Testis (tissue), 2 donors: ENCODE measurements at regions not wholly inside any gene's neighbourhood (a gene's known extent, or its start where the extent isn't known, plus 50 kb on each side); places are given as distances from the start of the nearest gene placed in this dataset.

Experiments
- DNase-seq: peaks from one replicate; pipeline ENCODE4 v3.0.0-alpha.2; 2019
- H3K27ac ChIP-seq, 2 donors: fragments of 200-600 bp; sonication (generic); one replicate each; pipeline ENCODE4 v1.5.1; 2019
- H3K27me3 ChIP-seq: fragments of 200-600 bp; sonication (generic); one replicate; pipeline ENCODE4 v1.5.1; 2019
- H3K36me3 ChIP-seq: fragments of 200-600 bp; sonication (generic); one replicate; pipeline ENCODE4 v1.5.1; 2017; ENCODE audit warnings: low read depth; ENCODE audit errors: missing control alignments
- H3K4me1 ChIP-seq: fragments of 200-600 bp; sonication (generic); one replicate; pipeline ENCODE4 v1.5.1; 2019
- H3K4me3 ChIP-seq, 2 donors: fragments of 200-600 bp; sonication (generic); one replicate each; pipeline ENCODE4 v1.5.1; 2017 to 2019
- H3K9me3 ChIP-seq: fragments of 200-600 bp; sonication (generic); one replicate; pipeline ENCODE4 v1.5.1; 2017
- POLR2A ChIP-seq: fragments of 450-650 bp; IDR thresholded peaks from one replicate; pipeline ENCODE4 v1.6.1; 2017; ENCODE audit warnings: antibody characterized with exemption, mild to moderate bottlenecking, moderate library complexity
- WGBS, 2 donors: methylation state at CpG; one replicate each; pipeline ENCODE4 v1.1.5; 2018; 5-methylcytosine and 5-hydroxymethylcytosine counted together
- intact Hi-C: fragments of 100-400 bp; cut with DNase I; formaldehyde crosslinking; loops from one replicate; pipeline ENCODE4 v1.15.1; 2023; ENCODE audit warnings: low total_unique reads
- TF ChIP-seq, protein P1 (sequence below), 3 experiments: fragments of 450-650 bp in 2 of 3; fragments of 200-600 bp in 1 of 3; sonication (generic) in 1 of 3; IDR thresholded peaks; one replicate each; pipeline ENCODE4 v1.5.1; 2016 to 2019; ENCODE audit warnings: antibody characterized with exemption in 3 of 3, mild to moderate bottlenecking in 2 of 3, moderate library complexity in 1 of 3

DNA sequence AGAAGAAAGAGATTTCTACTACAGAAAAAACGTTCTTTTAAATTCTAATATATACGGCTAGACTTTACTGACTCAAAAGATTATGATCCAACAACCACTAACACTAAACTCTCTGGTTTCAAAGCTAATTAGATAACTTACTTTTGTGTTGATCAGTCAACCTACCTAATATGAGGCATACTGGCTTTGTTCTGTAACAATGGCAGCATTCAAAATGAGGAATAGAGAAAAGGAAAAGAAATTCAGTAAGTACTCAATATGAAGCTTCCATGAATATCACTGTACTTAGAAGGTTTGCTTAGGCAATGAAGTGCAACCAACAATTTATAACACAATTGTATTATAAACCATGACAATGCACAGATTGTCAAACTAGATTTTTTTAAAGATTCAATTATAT lies 430.5 kb upstream of the PMFBP1 start:
- Histone ChIP-seq H3K9me3 (no peaks in the 10 kb centered on the region), H3K4me3 (no peak overlapping the region), H3K27ac (no peak overlapping the region), H3K4me1 (no peaks in the 10 kb centered on the region), H3K36me3 (no peaks in the 10 kb centered on the region), H3K27me3 (no peaks in the 10 kb centered on the region)
- no peak for DNase-seq
- TF ChIP-seq POLR2A: no peak
- TF ChIP-seq, protein P1, sequence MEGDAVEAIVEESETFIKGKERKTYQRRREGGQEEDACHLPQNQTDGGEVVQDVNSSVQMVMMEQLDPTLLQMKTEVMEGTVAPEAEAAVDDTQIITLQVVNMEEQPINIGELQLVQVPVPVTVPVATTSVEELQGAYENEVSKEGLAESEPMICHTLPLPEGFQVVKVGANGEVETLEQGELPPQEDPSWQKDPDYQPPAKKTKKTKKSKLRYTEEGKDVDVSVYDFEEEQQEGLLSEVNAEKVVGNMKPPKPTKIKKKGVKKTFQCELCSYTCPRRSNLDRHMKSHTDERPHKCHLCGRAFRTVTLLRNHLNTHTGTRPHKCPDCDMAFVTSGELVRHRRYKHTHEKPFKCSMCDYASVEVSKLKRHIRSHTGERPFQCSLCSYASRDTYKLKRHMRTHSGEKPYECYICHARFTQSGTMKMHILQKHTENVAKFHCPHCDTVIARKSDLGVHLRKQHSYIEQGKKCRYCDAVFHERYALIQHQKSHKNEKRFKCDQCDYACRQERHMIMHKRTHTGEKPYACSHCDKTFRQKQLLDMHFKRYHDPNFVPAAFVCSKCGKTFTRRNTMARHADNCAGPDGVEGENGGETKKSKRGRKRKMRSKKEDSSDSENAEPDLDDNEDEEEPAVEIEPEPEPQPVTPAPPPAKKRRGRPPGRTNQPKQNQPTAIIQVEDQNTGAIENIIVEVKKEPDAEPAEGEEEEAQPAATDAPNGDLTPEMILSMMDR (IDR thresholded peaks at IDR 0.05): no peak
- 93 to 96% methylated on average over 2 of the region's 2 CpGs for WGBS, 2 donors
- intact Hi-C loops: no loop called here

DNA sequence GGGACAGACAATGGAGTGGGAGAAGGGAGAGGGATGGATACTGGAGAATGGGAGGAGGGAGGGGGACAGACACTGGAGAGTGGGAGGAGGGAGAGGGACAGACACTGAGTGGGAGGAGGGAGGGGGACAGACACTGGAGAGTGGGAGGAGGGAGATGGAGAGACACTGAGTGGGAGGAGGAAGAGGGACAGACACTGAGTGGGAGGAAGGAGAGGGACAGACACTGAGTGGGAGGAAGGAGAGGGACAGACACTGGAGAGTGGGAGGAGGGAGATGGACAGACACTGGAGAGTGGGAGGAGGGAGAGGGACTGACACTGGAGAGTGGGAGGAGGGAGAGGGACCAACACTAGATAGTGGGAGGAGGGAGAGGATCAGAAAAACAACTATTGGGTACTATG lies 426.7 kb upstream of the PMFBP1 start:
- intact Hi-C loops: no loop called here
- TF ChIP-seq POLR2A: no peak
- TF ChIP-seq, protein P1 (IDR thresholded peaks at IDR 0.05): no peak
- Histone ChIP-seq H3K27me3 (no peaks in the 10 kb centered on the region), H3K4me1 (no peaks in the 10 kb centered on the region), H3K36me3 (no peaks in the 10 kb centered on the region), H3K9me3 (no peaks in the 10 kb centered on the region), H3K27ac (no peak overlapping the region), H3K4me3 (no peak overlapping the region)
- no peak for DNase-seq

DNA sequence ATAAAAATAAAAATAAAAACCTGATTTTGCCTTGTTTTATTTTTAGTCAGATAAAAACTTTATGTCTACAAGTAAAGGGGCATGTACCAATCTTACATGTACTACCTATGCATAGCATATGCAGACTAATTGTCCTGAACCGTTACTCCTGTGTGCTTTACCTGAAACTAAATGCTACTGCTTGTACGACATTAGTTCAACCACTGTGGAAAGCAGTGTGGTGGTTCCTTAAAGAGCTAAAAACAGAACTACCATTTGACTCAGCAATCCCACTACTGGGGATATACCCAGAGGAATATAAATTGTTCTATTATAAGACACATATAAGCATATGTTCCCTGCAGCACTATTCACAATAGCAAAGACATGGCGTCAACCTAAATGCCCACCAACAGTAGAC lies 426.0 kb upstream of the PMFBP1 start:
- H3K4me3 ChIP-seq: no peak overlapping the region
- no peak for DNase-seq
- WGBS, 2 donors: 94 to 97% methylated on average over 3 of the region's 3 CpGs
- H3K27me3 ChIP-seq: no peaks in the 10 kb centered on the region
- H3K9me3 ChIP-seq: no peaks in the 10 kb centered on the region
- H3K36me3 ChIP-seq: no peaks in the 10 kb centered on the region
- intact Hi-C loops: no loop called here
- no peak overlapping the region for H3K27ac ChIP-seq
- no peaks in the 10 kb centered on the region for H3K4me1 ChIP-seq
- TF ChIP-seq POLR2A: no peak
- TF ChIP-seq, protein P1 (IDR thresholded peaks at IDR 0.05): no peak

DNA sequence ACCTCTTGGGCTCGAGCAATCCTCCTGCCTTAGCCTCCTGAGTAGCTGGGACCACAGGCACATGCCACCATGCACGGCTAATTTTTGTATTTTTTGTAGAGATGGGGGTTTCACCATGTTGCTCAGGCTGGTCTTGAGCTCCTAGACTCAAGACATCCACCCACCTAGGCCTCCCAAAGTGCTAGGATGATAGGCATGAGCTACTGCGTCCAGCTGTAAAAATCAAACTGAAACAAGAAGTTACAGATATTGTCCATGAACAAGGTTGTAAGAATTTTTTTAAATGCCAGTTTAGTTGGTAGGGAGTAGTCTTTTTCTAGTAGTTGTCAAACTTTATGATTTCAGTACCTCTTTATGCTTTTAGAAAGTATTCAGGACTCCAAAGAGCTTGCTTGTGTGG lies 424.4 kb upstream of the PMFBP1 start:
- no peak overlapping the region for H3K4me3 ChIP-seq
- H3K27me3 ChIP-seq: no peaks in the 10 kb centered on the region
- H3K4me1 ChIP-seq: no peaks in the 10 kb centered on the region
- WGBS, 2 donors: 87 to 96% methylated on average over 3 of the region's 3 CpGs
- intact Hi-C loops: no loop called here
- H3K9me3 ChIP-seq: no peaks in the 10 kb centered on the region
- TF ChIP-seq, protein P1 (IDR thresholded peaks at IDR 0.05): no peak
- no peak for TF ChIP-seq POLR2A
- no peak for DNase-seq
- no peaks in the 10 kb centered on the region for H3K36me3 ChIP-seq
- H3K27ac ChIP-seq: no peak overlapping the region

DNA sequence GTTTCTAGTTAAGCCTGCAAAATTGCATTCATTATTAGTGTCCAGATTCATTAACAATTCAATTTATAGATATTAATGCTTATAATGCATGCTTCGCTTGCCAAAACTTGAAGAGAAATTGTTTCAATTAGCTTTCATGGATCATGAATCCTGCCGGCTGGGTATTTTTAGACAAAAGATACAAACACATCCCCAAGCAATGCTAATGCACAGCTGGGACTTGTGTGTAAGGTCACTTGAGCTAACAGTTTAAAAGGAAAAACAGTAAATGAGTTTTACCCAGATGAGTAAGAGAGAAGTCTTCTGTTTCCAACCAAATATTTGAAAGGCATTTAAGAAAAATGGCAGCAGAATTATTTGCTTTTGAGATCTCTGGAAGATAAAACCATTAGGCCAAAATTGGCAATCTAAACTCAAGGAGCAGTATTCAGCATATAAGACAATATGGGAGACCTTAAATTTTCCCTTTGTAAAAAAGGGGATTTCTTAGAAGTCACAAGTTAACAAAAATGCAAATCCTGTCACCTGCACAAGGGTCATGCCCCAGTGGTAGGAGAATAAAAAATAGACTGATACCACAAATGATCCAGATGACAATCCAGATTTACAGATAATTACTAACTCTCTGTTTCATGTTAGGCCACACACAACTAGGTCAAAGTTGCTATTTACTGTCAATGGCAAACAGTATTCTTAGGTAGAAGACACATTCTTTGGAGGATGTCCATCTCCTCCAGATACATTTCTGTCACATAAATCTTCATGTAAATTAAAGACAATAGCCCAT lies 418.4 kb upstream of the PMFBP1 start:
- Histone ChIP-seq H3K4me3 (no peak overlapping the region), H3K9me3 (no peaks in the 10 kb centered on the region), H3K27ac (no peak overlapping the region), H3K36me3 (no peaks in the 10 kb centered on the region), H3K27me3 (no peaks in the 10 kb centered on the region), H3K4me1 (no peaks in the 10 kb centered on the region)
- WGBS, 2 donors: 60 to 65% methylated on average over 2 of the region's 2 CpGs
- intact Hi-C loops: no loop called here
- TF ChIP-seq, protein P1 (IDR thresholded peaks at IDR 0.05): no peak
- no peak for TF ChIP-seq POLR2A
- DNase-seq: no peak
